PC-9 (cell line): ENCODE measurements at regions not wholly inside any gene's neighbourhood (a gene's known extent, or its start where the extent isn't known, plus 50 kb on each side); places are given as distances from the start of the nearest gene placed in this dataset.

Experiments
- EZH2 ChIP-seq: fragments of 200-600 bp; sonication (generic); IDR thresholded peaks from 2 replicates; pipeline ENCODE4 v1.8.0; 2017; ENCODE audit warnings: antibody characterized with exemption, low read depth
- TF ChIP-seq, protein P1 (sequence below): fragments of 200-600 bp; sonication (generic); conservative IDR thresholded peaks from 2 replicates; pipeline ENCODE4 v1.6.1; 2017; ENCODE audit warnings: mixed run types, antibody characterized with exemption, mild to moderate bottlenecking, moderate library complexity

DNA sequence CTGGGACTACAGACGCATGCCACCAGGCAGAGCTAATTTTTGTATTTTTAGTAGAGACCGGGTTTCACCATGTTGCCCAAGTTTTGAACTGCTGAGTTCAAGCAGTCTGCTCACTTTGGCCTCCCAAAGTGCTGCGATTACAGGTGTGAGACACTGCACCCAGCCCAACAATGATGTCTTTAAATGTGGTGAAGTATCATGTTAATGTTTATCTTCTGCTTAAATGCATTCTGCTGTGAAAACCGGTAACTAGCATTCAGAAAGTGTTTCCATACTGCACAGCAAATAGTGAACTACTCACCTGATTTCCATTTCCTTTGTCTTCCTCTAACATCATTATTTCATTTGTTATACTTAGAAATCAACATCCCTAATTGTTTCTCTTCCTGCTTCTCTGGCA lies 264.0 kb upstream of the ITGA1 start:
- TF ChIP-seq, protein P1, sequence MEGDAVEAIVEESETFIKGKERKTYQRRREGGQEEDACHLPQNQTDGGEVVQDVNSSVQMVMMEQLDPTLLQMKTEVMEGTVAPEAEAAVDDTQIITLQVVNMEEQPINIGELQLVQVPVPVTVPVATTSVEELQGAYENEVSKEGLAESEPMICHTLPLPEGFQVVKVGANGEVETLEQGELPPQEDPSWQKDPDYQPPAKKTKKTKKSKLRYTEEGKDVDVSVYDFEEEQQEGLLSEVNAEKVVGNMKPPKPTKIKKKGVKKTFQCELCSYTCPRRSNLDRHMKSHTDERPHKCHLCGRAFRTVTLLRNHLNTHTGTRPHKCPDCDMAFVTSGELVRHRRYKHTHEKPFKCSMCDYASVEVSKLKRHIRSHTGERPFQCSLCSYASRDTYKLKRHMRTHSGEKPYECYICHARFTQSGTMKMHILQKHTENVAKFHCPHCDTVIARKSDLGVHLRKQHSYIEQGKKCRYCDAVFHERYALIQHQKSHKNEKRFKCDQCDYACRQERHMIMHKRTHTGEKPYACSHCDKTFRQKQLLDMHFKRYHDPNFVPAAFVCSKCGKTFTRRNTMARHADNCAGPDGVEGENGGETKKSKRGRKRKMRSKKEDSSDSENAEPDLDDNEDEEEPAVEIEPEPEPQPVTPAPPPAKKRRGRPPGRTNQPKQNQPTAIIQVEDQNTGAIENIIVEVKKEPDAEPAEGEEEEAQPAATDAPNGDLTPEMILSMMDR, result no peak
- TF ChIP-seq EZH2, result no peak
